OCI-LY1 (cell line): ENCODE measurements at regions not wholly inside any gene's neighbourhood (a gene's known extent, or its start where the extent isn't known, plus 50 kb on each side); places are given as distances from the start of the nearest gene placed in this dataset.

ENCODE experiments used
- H2AFZ ChIP-seq: fragments of 200-600 bp; sonication (generic), shearing (Covaris generic); 2 replicates; pipeline ENCODE4 v1.6.0; 2014; ENCODE audit warnings: antibody characterized with exemption, mild to moderate bottlenecking, low read length
- H3F3A ChIP-seq: fragments of 200-600 bp; sonication (generic), shearing (Covaris generic); 2 replicates; pipeline ENCODE4 v1.6.0; 2014; ENCODE audit warnings: mild to moderate bottlenecking, antibody characterized with exemption, low read length, moderate library complexity; ENCODE audit not compliant: insufficient read depth
- H3K27ac ChIP-seq: fragments of 200-600 bp; sonication (generic); 2 replicates; pipeline ENCODE4 v1.5.1; 2014; ENCODE audit warnings: low read length, mixed run types, mild to moderate bottlenecking, low read depth; ENCODE audit not compliant: poor library complexity, severe bottlenecking
- H3K27me3 ChIP-seq: fragments of 200-600 bp; sonication (generic); 2 replicates; pipeline ENCODE4 v1.6.0; 2014; ENCODE audit warnings: antibody characterized with exemption, mild to moderate bottlenecking, low read length, moderate library complexity; ENCODE audit not compliant: insufficient read depth
- H3K36me3 ChIP-seq: fragments of 200-600 bp; sonication (generic); 2 replicates; pipeline ENCODE4 v1.6.1; 2014; ENCODE audit warnings: mild to moderate bottlenecking, antibody characterized with exemption, low read length, moderate library complexity, mixed read lengths; ENCODE audit not compliant: insufficient read depth
- H3K4me1 ChIP-seq: fragments of 200-600 bp; sonication (generic); 2 replicates; pipeline ENCODE4 v1.5.1; 2014; ENCODE audit warnings: mild to moderate bottlenecking, low read length, moderate library complexity; ENCODE audit not compliant: insufficient read depth, severe bottlenecking
- H3K4me2 ChIP-seq: fragments of 200-600 bp; sonication (generic), shearing (Covaris generic); 2 replicates; pipeline ENCODE4 v1.6.1; 2014; ENCODE audit warnings: low read length
- H3K4me3 ChIP-seq: fragments of 200-600 bp; sonication (generic); 2 replicates; pipeline ENCODE4 v1.5.1; 2014; ENCODE audit warnings: low read length, low read depth, mild to moderate bottlenecking, mixed read lengths; ENCODE audit not compliant: poor library complexity, severe bottlenecking
- H3K79me2 ChIP-seq: fragments of 200-600 bp; shearing (Covaris generic); 2 replicates; pipeline ENCODE4 v1.6.1; 2016; ENCODE audit warnings: mixed run types, low read length, mixed read lengths; ENCODE audit not compliant: insufficient read depth
- H3K9ac ChIP-seq: fragments of 200-600 bp; sonication (generic), shearing (Covaris generic); 2 replicates; pipeline ENCODE4 v1.6.1; 2014; ENCODE audit warnings: mild to moderate bottlenecking, low read length, mixed read lengths
- H3K9me2 ChIP-seq: fragments of 200-600 bp; sonication (generic), shearing (Covaris generic); 2 replicates; pipeline ENCODE4 v1.6.1; 2014; ENCODE audit warnings: low read depth, mild to moderate bottlenecking, low read length, mixed read lengths
- H3K9me3 ChIP-seq: fragments of 200-600 bp; shearing (Covaris generic); 2 replicates; pipeline ENCODE4 v1.6.1; 2014; ENCODE audit warnings: low read length, mixed read lengths
- H4K20me1 ChIP-seq: fragments of 200-600 bp; sonication (generic), shearing (Covaris generic); 2 replicates; pipeline ENCODE4 v1.6.0; 2016; ENCODE audit warnings: mild to moderate bottlenecking, low read length; ENCODE audit not compliant: insufficient read depth
- CTCF ChIP-seq: fragments of 200-600 bp; sonication (generic), shearing (Covaris generic); IDR thresholded peaks from 2 replicates; pipeline ENCODE4 v1.5.1; 2017; ENCODE audit warnings: mild to moderate bottlenecking, antibody characterized with exemption, low read length, moderate library complexity, mixed read lengths
- EZH2 ChIP-seq: fragments of 200-600 bp; sonication (generic), shearing (Covaris generic); IDR thresholded peaks from 2 replicates; pipeline ENCODE4 v1.8.0; 2017; ENCODE audit warnings: borderline replicate concordance, mixed run types, mild to moderate bottlenecking, antibody characterized with exemption, low read length, moderate library complexity, mixed read lengths

GRCh38 chr3:16692486-16693344 lies 87.5 kb upstream of the DAZL start:
- H3K4me3 ChIP-seq = no peak overlapping the region
- H4K20me1 ChIP-seq = no peaks in the 10 kb centered on the region
- no peaks in the 10 kb centered on the region for H3F3A ChIP-seq
- H3K9ac ChIP-seq = no peak overlapping the region
- no peak overlapping the region for H2AFZ ChIP-seq
- no peaks in the 10 kb centered on the region for H3K36me3 ChIP-seq
- TF ChIP-seq EZH2 (no peak), CTCF (no peak)
- no peaks in the 10 kb centered on the region for H3K9me2 ChIP-seq
- H3K27me3 ChIP-seq = no peaks in the 10 kb centered on the region
- H3K79me2 ChIP-seq = no peaks in the 10 kb centered on the region
- no peak overlapping the region for H3K27ac ChIP-seq
- peaks cover 31% of the 10 kb centered on the region for H3K4me1 ChIP-seq
- no peaks in the 10 kb centered on the region for H3K9me3 ChIP-seq
- no peak overlapping the region for H3K4me2 ChIP-seq

DNA sequence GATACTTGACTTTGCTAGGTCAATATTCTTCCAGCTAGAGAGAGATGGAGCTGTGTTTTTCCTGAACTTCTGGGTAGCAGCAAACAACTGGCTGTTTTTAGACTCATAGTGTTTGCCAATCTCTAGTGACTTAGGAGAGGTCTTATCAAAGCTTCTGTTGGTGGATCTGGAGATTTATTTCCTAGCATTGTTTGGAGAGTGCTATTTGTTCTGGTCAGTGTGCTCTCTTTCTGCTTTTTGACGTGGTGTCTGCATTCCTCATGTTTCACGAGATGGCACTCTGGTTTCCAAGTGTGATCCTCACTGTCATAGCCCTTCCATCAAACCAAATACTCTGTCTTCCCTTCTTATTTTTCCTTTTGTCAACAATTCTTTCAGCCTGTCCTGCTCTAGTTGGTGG lies 88.6 kb upstream of the DAZL start:
- H3K4me2 ChIP-seq = no peak overlapping the region
- H3K27ac ChIP-seq = no peak overlapping the region
- no peak for TF ChIP-seq EZH2
- TF ChIP-seq CTCF = no peak
- no peak overlapping the region for H2AFZ ChIP-seq
- no peak overlapping the region for H3K9ac ChIP-seq
- no peaks in the 10 kb centered on the region for H3K9me2 ChIP-seq
- H3K79me2 ChIP-seq = no peaks in the 10 kb centered on the region
- 0 out of 2 replicates have a peak, but pooled peaks cover 3% of the 10 kb centered on the region for H3F3A ChIP-seq
- H3K36me3 ChIP-seq = no peaks in the 10 kb centered on the region
- no peaks in the 10 kb centered on the region for H3K9me3 ChIP-seq
- H3K27me3 ChIP-seq = no peaks in the 10 kb centered on the region
- no peaks in the 10 kb centered on the region for H4K20me1 ChIP-seq
- H3K4me1 ChIP-seq = peaks cover 42% of the 10 kb centered on the region
- no peak overlapping the region for H3K4me3 ChIP-seq

DNA sequence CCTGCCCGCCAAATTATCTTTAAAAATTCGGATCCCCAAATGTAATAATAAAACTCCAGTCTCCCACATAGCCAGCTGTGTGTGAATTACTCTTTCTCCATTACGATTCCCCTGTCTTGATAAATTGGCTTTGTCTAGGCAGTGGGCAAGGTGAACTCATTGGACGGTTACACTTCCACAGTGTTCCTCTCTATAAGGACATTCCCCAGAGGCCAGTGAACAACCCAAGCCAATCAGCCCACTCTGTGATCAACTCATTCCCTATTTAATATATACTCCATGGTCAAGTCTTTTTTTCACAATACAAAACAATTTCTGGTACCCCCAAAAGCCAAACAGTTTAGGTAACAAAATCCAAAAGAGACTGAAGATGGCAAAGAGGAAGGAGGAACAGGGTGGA lies 90.5 kb upstream of the DAZL start:
- no peak overlapping the region; the same call in 1 of the 2 replicates for H2AFZ ChIP-seq
- no peak overlapping the region for H3K4me3 ChIP-seq
- H3K27me3 ChIP-seq = no peaks in the 10 kb centered on the region
- H3K4me2 ChIP-seq = peak overlapping the region; percentile 61
- peaks cover 46% of the 10 kb centered on the region for H3K4me1 ChIP-seq
- no peaks in the 10 kb centered on the region for H3K79me2 ChIP-seq
- 0 out of 2 replicates have a peak, but pooled peaks cover 3% of the 10 kb centered on the region for H3F3A ChIP-seq
- H3K36me3 ChIP-seq = no peaks in the 10 kb centered on the region
- no peak overlapping the region for H3K27ac ChIP-seq
- TF ChIP-seq CTCF = no peak
- no peak for TF ChIP-seq EZH2
- no peaks in the 10 kb centered on the region for H3K9me3 ChIP-seq
- no peaks in the 10 kb centered on the region for H4K20me1 ChIP-seq
- H3K9me2 ChIP-seq = no peaks in the 10 kb centered on the region
- H3K9ac ChIP-seq = no peak overlapping the region
